H9 (cell line): ENCODE measurements at regions not wholly inside any gene's neighbourhood (a gene's known extent, or its start where the extent isn't known, plus 50 kb on each side); places are given as distances from the start of the nearest gene placed in this dataset.

Experiments used
- DNase-seq: peaks from one replicate; pipeline ENCODE4 v3.0.0-alpha.2; 2017
- H2AFZ ChIP-seq: one replicate; pipeline ENCODE4 v1.6.1; 2013; ENCODE audit warnings: mild to moderate bottlenecking, low read length, control low read depth, moderate library complexity
- H2AK5ac ChIP-seq: 2 replicates; pipeline ENCODE4 v1.6.1; 2013; ENCODE audit warnings: low read length, control low read depth, mixed read lengths; ENCODE audit not compliant: insufficient read length
- H2BK120ac ChIP-seq: one replicate; pipeline ENCODE4 v1.6.1; 2013; ENCODE audit warnings: low read depth, mild to moderate bottlenecking, low read length, control low read depth, inconsistent platforms; ENCODE audit not compliant: poor library complexity, severe bottlenecking
- H2BK12ac ChIP-seq: 2 replicates; pipeline ENCODE4 v1.6.1; 2013; ENCODE audit warnings: low read length, control low read depth, mixed read lengths, low read depth; ENCODE audit not compliant: insufficient read length
- H2BK15ac ChIP-seq: 2 replicates; pipeline ENCODE4 v1.6.1; 2013; ENCODE audit warnings: low read depth, low read length, control low read depth
- H2BK20ac ChIP-seq: one replicate; pipeline ENCODE4 v1.6.1; 2013; ENCODE audit warnings: low read depth, mild to moderate bottlenecking, low read length, control low read depth, inconsistent platforms; ENCODE audit not compliant: poor library complexity, severe bottlenecking
- H2BK5ac ChIP-seq: 2 replicates; pipeline ENCODE4 v1.6.1; 2013; ENCODE audit warnings: low read length, control low read depth, mixed read lengths; ENCODE audit not compliant: insufficient read length
- H3K14ac ChIP-seq: 2 replicates; pipeline ENCODE4 v1.6.1; 2013; ENCODE audit warnings: low read length, control low read depth; ENCODE audit not compliant: insufficient read depth
- H3K18ac ChIP-seq: 2 replicates; pipeline ENCODE4 v1.6.1; 2013; ENCODE audit warnings: low read depth, mild to moderate bottlenecking, mixed read lengths, low read length, control low read depth; ENCODE audit not compliant: insufficient read length
- H3K23ac ChIP-seq: 2 replicates; pipeline ENCODE4 v1.6.1; 2013; ENCODE audit warnings: low read length, control low read depth, mixed read lengths, low read depth; ENCODE audit not compliant: insufficient read length
- H3K23me2 ChIP-seq: 2 replicates; pipeline ENCODE4 v1.6.1; 2013; ENCODE audit warnings: low read depth, mild to moderate bottlenecking, mixed read lengths, low read length, control low read depth; ENCODE audit not compliant: insufficient read length, poor library complexity, severe bottlenecking
- H3K27ac ChIP-seq: 2 replicates; pipeline ENCODE4 v1.5.1; 2013; ENCODE audit warnings: low read length, control low read depth, mixed read lengths, low read depth; ENCODE audit not compliant: insufficient read length
- H3K27me3 ChIP-seq: 2 replicates; pipeline ENCODE4 v1.6.1; 2013; ENCODE audit warnings: low read length, control low read depth, inconsistent platforms; ENCODE audit not compliant: insufficient read depth
- H3K4ac ChIP-seq: 2 replicates; pipeline ENCODE4 v1.6.1; 2013; ENCODE audit warnings: low read depth, mild to moderate bottlenecking, control low read depth, inconsistent platforms, low read length, moderate library complexity
- H3K4me1 ChIP-seq: 2 replicates; pipeline ENCODE4 v1.6.1; 2013; ENCODE audit warnings: low read length, control low read depth, inconsistent platforms; ENCODE audit not compliant: insufficient read depth
- H3K4me2 ChIP-seq: 2 replicates; pipeline ENCODE4 v1.6.1; 2013; ENCODE audit warnings: low read length, control low read depth, mixed read lengths; ENCODE audit not compliant: insufficient read length, insufficient read depth
- H3K56ac ChIP-seq: 2 replicates; pipeline ENCODE4 v1.6.1; 2013; ENCODE audit warnings: low read depth, mild to moderate bottlenecking, mixed read lengths, low read length, control low read depth; ENCODE audit not compliant: insufficient read length
- H3K79me1 ChIP-seq: 2 replicates; pipeline ENCODE4 v1.6.1; 2013; ENCODE audit warnings: low read depth, mild to moderate bottlenecking, moderate library complexity, low read length, control low read depth, inconsistent platforms; ENCODE audit not compliant: insufficient read depth, poor library complexity, severe bottlenecking
- H3K79me2 ChIP-seq: 2 replicates; pipeline ENCODE4 v1.6.1; 2013; ENCODE audit warnings: low read length, control low read depth, inconsistent platforms; ENCODE audit not compliant: insufficient read depth
- H3K9ac ChIP-seq: 2 replicates; pipeline ENCODE4 v1.6.1; 2013; ENCODE audit warnings: low read length, control low read depth, mixed read lengths; ENCODE audit not compliant: insufficient read length; ENCODE audit errors: extremely low read depth
- H3K9me3 ChIP-seq: one replicate; pipeline ENCODE4 v1.6.1; 2013; ENCODE audit warnings: low read depth, low read length, inconsistent platforms; ENCODE audit not compliant: control insufficient read depth
- H3T11ph ChIP-seq: one replicate; pipeline ENCODE4 v1.6.1; 2013; ENCODE audit warnings: mild to moderate bottlenecking, low read length, control low read depth, inconsistent platforms
- H4K20me1 ChIP-seq: one replicate; pipeline ENCODE4 v1.6.1; 2013; ENCODE audit not compliant: control insufficient read depth, insufficient read length, insufficient read depth
- H4K5ac ChIP-seq: 2 replicates; pipeline ENCODE4 v1.6.1; 2013; ENCODE audit warnings: low read depth, mild to moderate bottlenecking, mixed read lengths, low read length, control low read depth; ENCODE audit not compliant: insufficient read length
- H4K8ac ChIP-seq: replicated peaks from 2 replicates; pipeline ENCODE4 v1.6.1; 2013; ENCODE audit warnings: low read length, control low read depth, mixed read lengths, low read depth; ENCODE audit not compliant: insufficient read length
- H4K91ac ChIP-seq: 2 replicates; pipeline ENCODE4 v1.6.1; 2013; ENCODE audit warnings: low read depth, mild to moderate bottlenecking, moderate library complexity, mixed read lengths, low read length, control low read depth; ENCODE audit not compliant: insufficient read length
- H3K27ac Mint-ChIP-seq, 3 experiments: 2 replicates in 2 of 3; 3 replicates in 1 of 3; pipeline ENCODE4 v1.8.0; 2020 to 2021; ENCODE audit warnings: mixed read lengths in 3 of 3, mild to moderate bottlenecking in 1 of 3, moderate library complexity in 1 of 3
- H3K27me3 Mint-ChIP-seq: 2 replicates; pipeline ENCODE4 v1.8.0; 2021; ENCODE audit warnings: low read depth, mild to moderate bottlenecking, moderate library complexity, mixed read lengths
- H3K36me3 Mint-ChIP-seq, 3 experiments: 2 replicates in 2 of 3; 3 replicates in 1 of 3; pipeline ENCODE4 v1.8.0; 2020 to 2021; ENCODE audit warnings: low read depth in 3 of 3, mixed read lengths in 3 of 3; ENCODE audit not compliant: insufficient read depth in 1 of 3
- H3K4me1 Mint-ChIP-seq, 2 experiments: 2 replicates each; pipeline ENCODE4 v1.8.0; 2020; ENCODE audit warnings: mixed read lengths in 2 of 2
- H3K4me3 Mint-ChIP-seq, 2 experiments: 2 replicates in 1 of 2; 3 replicates in 1 of 2; pipeline ENCODE4 v1.8.0; 2020 to 2021; ENCODE audit warnings: mild to moderate bottlenecking in 2 of 2, mixed read lengths in 2 of 2, moderate library complexity in 1 of 2
- H3K9me3 Mint-ChIP-seq, 2 experiments: 2 replicates in 1 of 2; 3 replicates in 1 of 2; pipeline ENCODE4 v1.8.0; 2020; ENCODE audit warnings: mild to moderate bottlenecking in 2 of 2, mixed read lengths in 2 of 2, moderate library complexity in 1 of 2
- CTCF ChIP-seq: fragments of 200-600 bp; sonication (generic); conservative IDR thresholded peaks from 3 replicates; pipeline ENCODE4 v1.8.0; 2021; ENCODE audit warnings: antibody characterized with exemption, mild to moderate bottlenecking
- WGBS: extraction: QIAGEN DNeasy Blood & Tissue Kit; methylation state at CpG from one replicate; pipeline ENCODE4 v1.1.7; 2013; ENCODE audit warnings: missing lambda C conversion rate, low lambda C conversion rate, mixed read lengths; ENCODE audit not compliant: insufficient read length; ENCODE audit errors: extremely low coverage; 5-methylcytosine and 5-hydroxymethylcytosine counted together

- Histone ChIP-seq H3K9ac (no peak overlapping the region), H3K4me2 (no peak overlapping the region), H3K23ac (no peak overlapping the region), H3K56ac (no peak overlapping the region), H2BK5ac (no peak overlapping the region), H3K27me3 (no peaks in the 10 kb centered on the region), H2BK15ac (no peak overlapping the region), H2BK120ac (no peak overlapping the region), H2AK5ac (no peak overlapping the region), H2BK20ac (no peak overlapping the region), H4K5ac (no peak overlapping the region), H3K79me1 (no peaks in the 10 kb centered on the region), H3K79me2 (no peaks in the 10 kb centered on the region), H3K4me1 (no peaks in the 10 kb centered on the region), H3K27ac (no peak overlapping the region), H3T11ph (no peak overlapping the region), H3K9me3 (no peaks in the 10 kb centered on the region), H2AFZ (no peak overlapping the region), H3K4ac (no peak overlapping the region), H4K8ac (no peak overlapping the region), H3K23me2 (no peaks in the 10 kb centered on the region), H4K91ac (no peak overlapping the region), H3K18ac (no peak overlapping the region), H4K20me1 (no peaks in the 10 kb centered on the region), H2BK12ac (no peak overlapping the region), H3K14ac (no peak overlapping the region)
- WGBS, result no CpG with 5 or more reads among the region's 2 CpGs
- no peak for DNase-seq
- H3K4me3 Mint-ChIP-seq, result no peak overlapping the region
- TF ChIP-seq CTCF, result no peak
- peaks cover 1 to 18% (median 1%) of the 10 kb centered on the region in 3 experiments; a peak in 5 of 7 replicates for H3K36me3 Mint-ChIP-seq
- H3K9me3 Mint-ChIP-seq, result peaks cover 6 to 11% of the 10 kb centered on the region in 2 experiments
- H3K4me1 Mint-ChIP-seq, result peaks cover 0 to 8% of the 10 kb centered on the region in 2 experiments; a peak in 2 of 4 replicates
- no peak overlapping the region; a peak in 1 of 7 replicates for H3K27ac Mint-ChIP-seq
- no peaks in the 10 kb centered on the region for H3K27me3 Mint-ChIP-seq
Observed at GRCh38 chr21:27721675-27722074, 754.8 kb upstream of the ADAMTS5 start.
